ENCODE measurements at regions not wholly inside any gene's neighbourhood (a gene's known extent, or its start where the extent isn't known, plus 50 kb on each side); places are given as distances from the start of the nearest gene placed in this dataset.

- Histone ChIP-seq H3K27ac (no peak overlapping the region), H3K36me3 (no peaks in the 10 kb centered on the region), H3K27me3 (no peaks in the 10 kb centered on the region), H3K9me3 (ENCODE audit: low read depth) (no peaks in the 10 kb centered on the region), H3K4me3 (no peak overlapping the region), H3K4me1 (ENCODE audit: low read depth) (no peaks in the 10 kb centered on the region)
- DNase-seq (ENCODE audit: low read depth in 1 of 2, low spot score in 1 of 2) = no peak
- TF ChIP-seq, protein P1, sequence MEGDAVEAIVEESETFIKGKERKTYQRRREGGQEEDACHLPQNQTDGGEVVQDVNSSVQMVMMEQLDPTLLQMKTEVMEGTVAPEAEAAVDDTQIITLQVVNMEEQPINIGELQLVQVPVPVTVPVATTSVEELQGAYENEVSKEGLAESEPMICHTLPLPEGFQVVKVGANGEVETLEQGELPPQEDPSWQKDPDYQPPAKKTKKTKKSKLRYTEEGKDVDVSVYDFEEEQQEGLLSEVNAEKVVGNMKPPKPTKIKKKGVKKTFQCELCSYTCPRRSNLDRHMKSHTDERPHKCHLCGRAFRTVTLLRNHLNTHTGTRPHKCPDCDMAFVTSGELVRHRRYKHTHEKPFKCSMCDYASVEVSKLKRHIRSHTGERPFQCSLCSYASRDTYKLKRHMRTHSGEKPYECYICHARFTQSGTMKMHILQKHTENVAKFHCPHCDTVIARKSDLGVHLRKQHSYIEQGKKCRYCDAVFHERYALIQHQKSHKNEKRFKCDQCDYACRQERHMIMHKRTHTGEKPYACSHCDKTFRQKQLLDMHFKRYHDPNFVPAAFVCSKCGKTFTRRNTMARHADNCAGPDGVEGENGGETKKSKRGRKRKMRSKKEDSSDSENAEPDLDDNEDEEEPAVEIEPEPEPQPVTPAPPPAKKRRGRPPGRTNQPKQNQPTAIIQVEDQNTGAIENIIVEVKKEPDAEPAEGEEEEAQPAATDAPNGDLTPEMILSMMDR (IDR thresholded peaks at IDR 0.05; ENCODE audit: low read depth, low read length) = no peak
These were observed 154.3 kb upstream of the GSC start for GRCh38 chr14:94924189-94924588.

DNA sequence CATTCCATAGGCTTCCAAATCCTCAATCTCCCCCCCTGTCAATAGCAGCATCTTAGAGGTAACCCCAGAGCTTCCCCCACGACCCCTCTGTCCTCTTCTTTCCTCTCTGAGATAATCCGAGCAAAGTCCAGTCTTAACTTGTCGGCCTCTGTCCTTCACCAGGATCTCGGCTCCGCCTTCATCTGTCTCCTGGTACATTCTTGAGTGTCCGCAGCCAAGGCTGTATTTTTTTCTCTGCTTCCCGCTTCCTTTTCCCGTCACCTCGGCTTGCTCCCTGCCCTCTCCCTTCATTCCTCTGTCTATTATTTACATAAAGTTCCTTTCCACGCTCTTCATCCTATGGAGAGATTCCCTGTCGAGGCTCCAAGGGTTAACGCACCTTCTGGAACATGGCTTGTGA is 153.9 kb upstream of the GSC start:
- Histone ChIP-seq H3K36me3 (no peaks in the 10 kb centered on the region), H3K4me3 (no peak overlapping the region), H3K4me1 (ENCODE audit: low read depth) (no peaks in the 10 kb centered on the region), H3K27ac (no peak overlapping the region), H3K9me3 (ENCODE audit: low read depth) (no peaks in the 10 kb centered on the region), H3K27me3 (no peaks in the 10 kb centered on the region)
- DNase-seq (ENCODE audit: low read depth in 1 of 2, low spot score in 1 of 2) = no peak
- TF ChIP-seq, protein P1 (IDR thresholded peaks at IDR 0.05; ENCODE audit: low read depth, low read length) = no peak

- no peak overlapping the region for H3K4me3 ChIP-seq
- no peaks in the 10 kb centered on the region for H3K27me3 ChIP-seq
- TF ChIP-seq, protein P1 (IDR thresholded peaks at IDR 0.05; ENCODE audit: low read depth, low read length) = no peak
- no peaks in the 10 kb centered on the region for H3K36me3 ChIP-seq
- no peak overlapping the region for H3K27ac ChIP-seq
- H3K4me1 ChIP-seq (ENCODE audit: low read depth) = no peaks in the 10 kb centered on the region
- no peaks in the 10 kb centered on the region for H3K9me3 ChIP-seq (ENCODE audit: low read depth)
- DNase-seq (ENCODE audit: low read depth in 1 of 2, low spot score in 1 of 2) = no peak
These were observed 152.8 kb upstream of the GSC start for GRCh38 chr14:94922595-94923239.

GRCh38 chr14:94921882-94922585 is 152.1 kb upstream of the GSC start:
- no peak overlapping the region for H3K27ac ChIP-seq
- H3K4me3 ChIP-seq = no peak overlapping the region

GRCh38 chr14:94921456-94921855 is 151.5 kb upstream of the GSC start:
- no peak for DNase-seq (ENCODE audit: low read depth in 1 of 2, low spot score in 1 of 2)
- H3K36me3 ChIP-seq = no peaks in the 10 kb centered on the region
- peaks cover 6% of the 10 kb centered on the region for H3K27me3 ChIP-seq
- no peaks in the 10 kb centered on the region for H3K9me3 ChIP-seq (ENCODE audit: low read depth)
- TF ChIP-seq, protein P1 (IDR thresholded peaks at IDR 0.05; ENCODE audit: low read depth, low read length) = no peak
- no peaks in the 10 kb centered on the region for H3K4me1 ChIP-seq (ENCODE audit: low read depth)
- H3K4me3 ChIP-seq = no peak overlapping the region
- H3K27ac ChIP-seq = no peak overlapping the region

More at GRCh38 chr14:94921882-94922585, 152.1 kb upstream of the GSC start:
- H3K27me3 ChIP-seq = no peaks in the 10 kb centered on the region
- H3K36me3 ChIP-seq = no peaks in the 10 kb centered on the region
- H3K9me3 ChIP-seq (ENCODE audit: low read depth) = no peaks in the 10 kb centered on the region
- DNase-seq (ENCODE audit: low read depth in 1 of 2, low spot score in 1 of 2) = peak in 1 of 2 donors; percentile 57
- H3K4me1 ChIP-seq (ENCODE audit: low read depth) = no peaks in the 10 kb centered on the region
- TF ChIP-seq, protein P1 (IDR thresholded peaks at IDR 0.05; ENCODE audit: low read depth, low read length) = no peak

Measured in cardiac muscle cell (in vitro differentiated cells and primary cell).